NAMALWA (cell line): ENCODE measurements at regions not wholly inside any gene's neighbourhood (a gene's known extent, or its start where the extent isn't known, plus 50 kb on each side); places are given as distances from the start of the nearest gene placed in this dataset.

Source experiments
- DNase-seq: peaks from one replicate; pipeline ENCODE4 v3.0.0-alpha.2; 2015; ENCODE audit warnings: low spot score

DNA sequence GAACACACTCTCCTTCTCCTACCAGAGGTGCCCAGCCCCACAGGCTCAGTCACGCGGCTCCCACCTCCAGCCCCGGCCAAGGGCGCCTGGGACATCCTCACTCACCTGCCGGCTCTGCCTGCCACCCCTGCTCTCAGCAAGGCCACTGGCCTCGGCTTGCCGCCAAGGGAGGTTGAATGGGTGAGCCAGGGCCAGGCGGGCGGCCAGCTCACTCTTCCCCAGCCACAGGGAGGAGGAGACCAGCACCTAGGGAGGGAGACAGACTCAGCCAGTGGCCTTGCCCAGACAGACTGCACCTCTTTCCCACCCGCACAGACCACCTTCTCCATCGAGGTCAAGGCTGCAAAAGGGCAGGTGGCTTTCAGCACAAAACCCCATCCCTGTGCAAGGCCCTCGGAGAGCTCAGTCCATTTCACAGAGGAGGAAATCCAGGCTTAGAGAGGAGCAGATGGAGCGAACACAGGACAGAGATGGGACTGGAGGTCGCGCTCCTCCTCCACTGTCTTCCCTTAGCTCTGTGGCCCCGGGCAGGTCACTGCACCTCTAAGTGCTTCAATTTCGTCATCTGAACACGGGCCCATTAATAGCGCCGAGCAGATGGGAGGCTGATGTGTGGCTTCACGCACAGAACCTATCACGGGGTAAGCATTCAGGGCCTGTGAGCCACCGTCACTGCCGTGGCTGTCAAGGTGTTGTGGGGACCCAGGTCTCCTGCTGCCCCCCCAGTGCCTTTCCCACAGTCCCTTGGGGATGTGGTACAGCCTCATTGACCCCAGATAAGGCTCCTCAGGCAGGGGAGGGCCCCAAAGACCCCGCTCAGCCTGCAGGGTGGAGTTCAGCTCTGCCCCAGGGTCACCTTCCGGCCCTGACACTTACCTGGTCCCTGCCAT is 56.1 kb downstream of the RMI2 start:
- no peak for DNase-seq

GRCh38 chr16:11402051-11402744 is 56.9 kb downstream of the RMI2 start:
- DNase-seq = peak; percentile 28

DNA sequence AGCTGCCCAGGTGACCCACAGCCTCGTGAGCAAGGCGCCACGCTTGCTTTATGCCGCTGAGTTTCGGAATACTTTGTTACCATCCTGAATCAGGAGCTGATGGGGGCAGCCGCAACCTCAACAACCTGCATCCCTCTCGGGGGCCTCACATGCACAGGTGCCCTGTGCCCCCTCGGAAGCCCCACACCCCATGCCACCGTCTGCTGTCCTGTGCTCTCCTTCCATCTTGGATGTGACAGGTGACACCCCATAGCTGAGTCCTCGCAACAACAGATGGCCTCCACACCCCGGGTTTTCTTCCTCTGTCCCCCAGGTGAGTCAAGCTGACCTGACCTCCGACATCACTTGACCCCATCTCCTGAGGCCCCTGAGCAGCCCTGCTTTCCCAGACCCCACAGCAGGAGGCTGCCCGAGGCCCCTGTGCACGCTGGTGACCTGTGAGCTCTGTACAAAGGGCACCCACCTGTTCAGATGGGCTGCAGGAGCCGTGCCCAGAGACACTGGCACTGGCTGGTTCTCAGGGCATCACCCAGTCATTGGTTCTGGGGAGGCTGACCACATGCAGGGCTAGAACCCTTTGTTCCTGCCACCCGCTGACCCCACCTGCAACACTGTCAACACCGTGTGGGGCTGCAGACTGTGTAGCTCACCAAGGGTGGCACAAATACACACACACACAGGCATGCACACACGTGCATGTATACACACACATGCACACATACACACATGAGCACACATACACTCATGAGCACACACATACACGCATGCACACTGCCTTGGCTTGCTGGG is 57.7 kb downstream of the RMI2 start:
- no peak for DNase-seq

DNA sequence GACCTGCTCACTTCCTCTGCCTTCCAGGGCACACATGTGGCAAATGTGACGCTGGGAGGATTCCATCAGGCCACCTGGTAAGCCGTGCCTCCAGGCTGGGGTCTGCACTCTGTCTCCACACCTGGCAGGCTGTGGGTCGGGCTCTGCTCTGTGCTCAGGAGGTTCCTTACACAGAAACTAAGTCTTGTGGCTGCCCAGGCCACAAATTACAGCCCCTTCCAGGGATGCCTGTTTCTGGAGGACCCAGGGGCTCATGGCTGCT is 58.2 kb downstream of the RMI2 start:
- DNase-seq = peak; percentile 34

- no peak for DNase-seq
Measured at GRCh38 chr16:11403920-11404319, 58.7 kb downstream of the RMI2 start.

DNA sequence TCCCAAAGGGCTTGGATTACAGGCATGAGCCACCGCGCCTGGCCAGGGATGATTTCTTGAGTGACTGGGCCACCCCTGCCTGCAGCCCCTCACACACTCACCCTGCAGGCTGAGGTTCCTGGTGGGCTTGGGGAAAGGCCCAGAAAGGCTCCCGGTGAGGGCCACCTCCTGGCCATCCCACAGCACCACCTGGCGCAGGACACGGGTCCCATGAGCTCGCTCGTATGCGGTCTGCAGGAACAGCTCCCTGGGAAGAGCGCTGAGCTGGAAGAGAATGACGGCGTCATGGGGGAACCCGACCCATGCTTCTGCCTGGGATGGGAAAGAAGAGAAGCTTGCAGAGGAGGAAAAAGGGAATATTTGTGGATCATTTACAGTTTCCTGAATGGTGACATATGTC is 59.3 kb downstream of the RMI2 start:
- no peak for DNase-seq

DNA sequence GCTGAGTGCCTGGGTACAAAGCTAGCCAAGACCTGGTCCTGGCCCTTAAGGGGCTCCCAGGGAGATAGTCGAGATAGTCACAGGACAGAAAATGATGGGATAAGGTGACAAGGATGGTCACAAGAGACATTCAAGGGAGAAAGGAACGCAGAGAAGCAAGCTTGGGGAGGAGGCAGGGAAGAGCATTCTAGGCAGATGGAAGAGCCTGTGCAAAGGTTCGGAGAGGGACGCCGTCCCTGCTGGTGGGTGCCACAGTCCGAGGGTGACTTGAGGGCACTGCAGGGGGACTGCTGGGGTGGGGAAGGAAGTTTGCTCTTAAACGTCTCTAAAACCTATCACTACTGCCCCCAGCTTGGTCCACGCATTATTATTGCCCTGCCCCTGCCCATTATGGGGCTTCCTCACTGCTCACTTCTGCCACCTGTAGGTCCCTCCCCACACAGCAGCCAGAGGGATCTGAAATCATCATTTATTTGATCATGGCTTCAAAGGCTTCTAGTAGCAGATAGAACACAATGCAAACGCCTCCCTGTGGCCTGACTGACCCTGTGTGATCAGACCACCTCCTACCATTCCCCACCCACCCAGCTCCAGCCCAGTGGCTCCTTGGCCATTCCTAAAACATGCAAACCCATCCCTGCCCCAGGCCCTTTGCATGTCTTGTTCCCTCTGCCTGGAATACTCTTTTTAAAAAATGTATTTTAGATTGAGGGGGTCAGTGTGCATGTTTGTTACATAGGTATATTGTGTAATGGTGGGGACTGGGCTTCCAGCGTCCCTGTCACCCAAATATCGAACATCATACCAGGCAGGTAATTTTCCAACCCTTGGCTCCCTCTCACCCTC is 60.3 kb downstream of the RMI2 start:
- DNase-seq = peak; percentile 86

- DNase-seq = no peak
Measured at GRCh38 chr16:11406177-11406560, 60.9 kb downstream of the RMI2 start.

DNA sequence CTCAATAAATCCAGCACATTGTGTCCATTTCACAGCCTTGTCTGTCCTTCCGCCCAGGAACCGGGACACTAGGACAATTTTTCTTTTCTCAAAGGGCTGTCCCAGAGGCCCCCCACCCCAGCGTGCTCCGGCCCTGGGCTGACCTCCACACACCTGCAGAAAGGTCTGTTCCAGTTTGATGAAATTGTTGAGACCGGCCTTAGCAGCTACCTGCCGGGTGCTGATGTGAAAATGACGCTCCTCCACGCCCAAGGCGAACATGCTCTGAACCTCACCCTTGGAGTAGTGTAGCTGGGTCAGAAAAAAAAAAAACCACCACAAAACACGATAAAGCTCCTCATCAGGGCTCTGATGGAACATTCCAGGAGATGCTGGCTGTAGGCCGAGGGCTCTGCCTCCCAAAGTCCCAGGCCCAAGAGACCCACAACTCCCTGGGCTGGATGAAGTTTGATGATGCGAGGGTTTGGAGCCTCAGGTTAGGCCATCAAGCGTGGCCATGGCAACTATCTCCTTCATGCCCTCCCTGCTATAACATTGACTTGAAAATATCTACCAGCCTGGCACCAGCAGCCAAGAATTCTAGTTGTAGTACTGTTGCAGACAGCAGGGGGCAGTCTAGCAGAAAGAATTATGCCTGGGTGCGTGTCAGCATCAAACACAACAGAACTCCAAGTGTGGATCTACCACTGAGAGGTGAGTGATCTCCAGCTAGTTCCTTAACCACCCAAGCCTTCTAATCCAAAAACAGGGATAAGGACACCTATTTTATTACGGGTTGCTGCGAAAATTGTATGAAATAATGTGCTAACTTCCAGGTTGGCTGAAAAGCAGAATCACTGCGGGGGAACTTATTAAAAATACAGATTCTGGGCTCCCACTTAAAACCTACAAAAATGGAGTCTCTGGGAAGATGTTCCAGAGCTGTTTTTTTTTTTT is 62.1 kb downstream of the RMI2 start:
- DNase-seq = peak; percentile 88

GRCh38 chr16:11408216-11408615 is 63.0 kb downstream of the RMI2 start:
- no peak for DNase-seq

DNA sequence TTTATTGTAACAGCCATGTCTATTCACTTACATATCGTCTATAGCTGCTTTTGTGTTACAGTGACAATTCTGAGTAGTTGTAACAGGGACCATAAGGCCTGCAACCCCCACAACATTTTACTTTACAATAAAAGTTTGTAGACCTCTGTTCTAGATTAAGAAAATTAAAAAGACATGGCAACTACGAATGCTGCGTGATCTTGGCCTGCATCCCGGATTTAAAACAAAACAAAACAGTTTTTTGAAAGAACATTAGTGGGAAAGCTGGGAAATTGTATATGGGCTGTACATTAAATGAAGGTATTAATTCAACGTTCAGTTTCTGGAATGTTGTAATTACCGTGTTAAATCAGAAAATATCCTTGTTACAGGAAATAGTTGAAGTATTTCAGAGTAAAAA is 64.1 kb downstream of the RMI2 start:
- DNase-seq = no peak

DNA sequence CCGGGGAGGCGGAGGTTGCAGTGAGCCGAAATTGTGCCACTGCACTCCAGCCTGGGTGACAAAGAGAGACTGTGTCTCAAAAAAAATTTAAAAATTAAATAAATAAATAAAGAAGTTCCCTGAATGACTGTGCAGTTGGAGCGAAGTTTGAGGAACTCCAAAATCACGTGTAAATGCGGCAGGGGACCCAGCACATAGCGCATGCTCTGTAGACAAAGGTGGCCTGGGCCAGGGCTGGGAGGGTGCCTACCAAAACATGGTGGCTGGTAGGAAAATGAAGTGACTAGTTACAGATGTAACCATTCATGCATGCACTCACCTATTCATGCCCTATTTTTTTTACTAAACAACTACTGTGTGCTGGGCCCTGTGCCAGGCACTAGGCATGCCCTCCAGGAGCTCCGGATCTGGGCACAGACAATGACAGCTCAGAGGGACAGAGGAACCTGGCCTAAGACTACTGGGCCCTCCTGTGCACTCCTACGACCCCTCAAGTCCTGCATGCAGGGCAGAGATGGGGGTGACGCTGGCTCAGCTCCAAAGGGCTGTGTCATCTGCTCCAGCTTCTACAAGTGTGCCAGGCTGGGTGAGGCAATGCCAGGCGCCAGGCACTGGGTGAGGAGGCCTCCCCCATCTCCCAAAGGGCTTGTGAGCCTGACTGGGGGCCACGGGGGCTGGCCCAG is 65.3 kb downstream of the RMI2 start:
- no peak for DNase-seq

DNA sequence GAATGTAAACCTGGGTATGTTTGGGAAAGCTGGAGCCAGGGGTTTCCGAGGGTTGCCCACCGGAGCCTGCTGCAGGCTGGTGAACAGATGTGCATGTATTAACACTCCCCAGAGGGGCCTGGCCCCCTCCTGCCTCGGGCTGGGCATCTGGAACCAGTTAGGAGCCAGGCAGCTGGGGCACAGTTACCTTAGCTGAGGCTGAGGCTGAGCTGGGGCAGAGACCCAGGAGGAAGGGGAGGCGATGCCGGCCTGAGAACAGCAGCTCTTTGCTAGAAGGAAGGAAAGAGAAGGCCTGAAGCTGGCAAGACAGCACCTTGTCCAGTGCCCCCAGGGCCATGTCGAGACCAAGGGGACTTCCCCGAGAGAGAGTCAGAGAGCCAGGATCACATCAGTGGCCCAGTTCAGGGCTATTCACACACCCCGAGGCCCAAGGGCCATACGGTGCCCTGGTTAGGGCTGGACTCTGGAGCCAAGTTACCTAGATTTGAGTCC is 65.8 kb downstream of the RMI2 start:
- no peak for DNase-seq

DNA sequence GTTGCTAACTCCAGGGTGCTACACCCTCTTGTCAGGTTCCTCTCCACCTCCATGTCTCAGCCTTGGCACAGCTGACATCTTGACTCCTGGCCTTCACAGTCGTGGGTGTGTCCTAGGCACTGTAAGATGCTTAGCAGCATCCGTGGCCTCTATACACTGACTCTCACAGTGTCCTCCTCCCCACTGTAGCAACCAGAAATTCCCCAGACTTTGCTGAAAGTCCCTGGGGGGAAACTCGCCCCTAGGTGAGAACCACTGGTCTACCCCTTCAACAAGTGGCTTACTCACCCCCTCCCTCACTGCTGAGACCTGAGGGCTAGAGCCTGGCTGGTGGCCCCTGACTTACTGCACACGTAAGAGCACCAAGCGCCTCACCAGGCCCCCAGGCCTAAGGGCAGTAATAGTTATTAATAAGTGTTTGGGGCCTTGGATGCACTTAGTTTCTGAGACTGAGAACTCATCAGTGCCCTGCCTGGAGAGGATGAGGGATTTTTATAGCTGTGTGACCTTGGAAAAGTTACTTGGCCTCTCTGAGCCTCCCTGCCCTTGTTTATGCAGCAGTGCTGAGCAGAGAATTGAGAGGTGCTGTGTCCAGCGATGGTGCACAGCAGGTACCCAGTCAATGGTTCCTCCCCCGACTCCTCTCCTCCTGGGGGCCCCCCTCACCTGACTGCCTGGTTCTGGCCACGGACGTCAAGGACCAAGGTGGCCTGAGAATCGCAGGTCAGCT is 67.1 kb downstream of the RMI2 start:
- no peak for DNase-seq

DNA sequence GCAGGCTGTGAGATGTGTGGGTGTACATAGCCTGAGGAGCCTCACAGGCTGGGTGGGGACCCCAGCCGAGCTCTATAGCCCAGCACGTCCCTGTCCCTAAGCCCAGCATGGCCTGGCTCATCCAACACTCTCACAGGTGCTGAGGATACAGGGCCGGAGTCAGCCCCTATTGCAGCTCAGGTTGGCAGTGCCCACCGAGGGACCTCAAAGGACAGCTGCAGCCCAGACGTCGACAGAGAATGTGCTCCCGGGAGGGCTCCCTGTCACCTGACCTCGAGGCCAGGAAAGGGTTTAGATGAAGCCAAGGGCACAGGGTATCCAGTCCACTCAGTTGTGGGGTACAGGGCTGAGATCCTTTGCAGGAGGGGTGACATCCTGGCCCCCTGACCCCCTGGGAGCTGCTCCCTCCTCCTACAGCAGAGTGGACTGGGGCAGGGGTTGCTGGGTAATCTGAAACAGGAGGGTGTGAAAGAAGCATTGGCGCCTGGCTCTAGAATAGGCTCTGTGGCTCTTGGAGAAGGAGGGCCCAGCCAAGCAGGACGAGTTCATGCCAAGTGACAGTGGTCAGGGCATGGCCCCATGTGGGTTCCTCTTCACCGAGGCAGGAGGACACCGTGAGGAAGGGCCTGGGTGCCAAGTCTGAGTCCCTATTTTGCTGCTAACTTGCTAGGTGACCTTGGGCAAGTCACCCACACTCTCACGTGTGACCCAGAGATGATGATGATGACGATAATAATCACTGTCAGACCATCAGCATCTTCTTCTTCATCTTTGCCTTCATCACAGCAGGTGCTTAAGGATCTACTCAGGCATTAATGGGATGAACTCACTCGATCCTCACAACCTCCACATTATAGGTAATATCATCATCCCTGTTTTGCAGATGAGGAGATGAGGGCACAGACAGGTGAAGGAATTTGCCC is 68.0 kb downstream of the RMI2 start:
- DNase-seq = no peak

GRCh38 chr16:11413907-11414595 is 68.8 kb downstream of the RMI2 start:
- DNase-seq = no peak
